HG03103 (cell line): ENCODE measurements at regions not wholly inside any gene's neighbourhood (a gene's known extent, or its start where the extent isn't known, plus 50 kb on each side); places are given as distances from the start of the nearest gene placed in this dataset.
"Not testable (repeated sequence)": the region's sequence is repeated elsewhere in the genome, so short reads cannot be mapped to it uniquely, and the experiment has no call there.

Experiments
- ATAC-seq: cut with Tn5 transposase; IDR thresholded peaks from one replicate; pipeline ENCODE4 v1.9.1; 2021; ENCODE audit warnings: low read depth; ENCODE audit not compliant: unreplicated experiment

- ATAC-seq = no peak
These were observed 670.9 kb downstream of the TOX3 start for GRCh38 chr16:51875834-51876600.

- ATAC-seq = no peak
These were observed 674.4 kb downstream of the TOX3 start for GRCh38 chr16:51872524-51872923.

- ATAC-seq = no peak
These were observed 676.6 kb downstream of the TOX3 start for GRCh38 chr16:51870296-51870854.

- ATAC-seq = no peak
These were observed 677.8 kb downstream of the TOX3 start for GRCh38 chr16:51869176-51869575.

- ATAC-seq = no peak
These were observed 678.3 kb downstream of the TOX3 start for GRCh38 chr16:51868631-51869030.

GRCh38 chr16:51867386-51868065 lies 679.4 kb downstream of the TOX3 start:
- no peak for ATAC-seq

GRCh38 chr16:51864575-51864974 lies 682.4 kb downstream of the TOX3 start:
- ATAC-seq = no peak

GRCh38 chr16:51854401-51854951 lies 692.5 kb downstream of the TOX3 start:
- ATAC-seq = no peak

- no peak for ATAC-seq
These were observed 693.4 kb downstream of the TOX3 start for GRCh38 chr16:51853586-51853985.

GRCh38 chr16:51852892-51853291 lies 694.1 kb downstream of the TOX3 start:
- ATAC-seq = no peak

GRCh38 chr16:51851111-51851510 lies 695.8 kb downstream of the TOX3 start:
- ATAC-seq = no peak

- ATAC-seq = no peak
These were observed 697.2 kb downstream of the TOX3 start for GRCh38 chr16:51849715-51850114.

- ATAC-seq = no peak
These were observed 694.7 kb upstream of the SALL1 start for GRCh38 chr16:51845586-51846305.

GRCh38 chr16:51839727-51840462 lies 688.8 kb upstream of the SALL1 start:
- no peak for ATAC-seq

- ATAC-seq = no peak
These were observed 683.7 kb upstream of the SALL1 start for GRCh38 chr16:51834794-51835193.

- no peak for ATAC-seq
These were observed 683.1 kb upstream of the SALL1 start for GRCh38 chr16:51834133-51834532.

- no peak for ATAC-seq
These were observed 680.7 kb upstream of the SALL1 start for GRCh38 chr16:51831595-51832367.

- ATAC-seq = not testable (repeated sequence)
These were observed 680.0 kb upstream of the SALL1 start for GRCh38 chr16:51831034-51831433.

GRCh38 chr16:51825779-51826178 lies 674.7 kb upstream of the SALL1 start:
- no peak for ATAC-seq
